Stimulated activated CD4-positive, alpha-beta T cell treated with anti-CD3 and anti-CD28 coated beads, Interleukin-4, amount 100 ng/mL, for 1 hour (primary cell): ENCODE measurements at regions not wholly inside any gene's neighbourhood (a gene's known extent, or its start where the extent isn't known, plus 50 kb on each side); places are given as distances from the start of the nearest gene placed in this dataset.
A peak's percentile ranks its signal among the peaks of the same experiment; 100 is the strongest.
"Not testable (repeated sequence)": the region's sequence is repeated elsewhere in the genome, so short reads cannot be mapped to it uniquely, and the experiment has no call there.

ENCODE experiments used
- DNase-seq: peaks from one replicate; pipeline ENCODE4 v3.0.0-alpha.2; 2020

- DNase-seq, result no peak
These were observed 51.5 kb upstream of the MAP3K1 start for GRCh38 chr5:56763711-56764466.

GRCh38 chr5:56763182-56763581, 52.2 kb upstream of the MAP3K1 start:
- DNase-seq, result no peak

GRCh38 chr5:56761151-56761885, 54.0 kb upstream of the MAP3K1 start:
- no peak for DNase-seq

- no peak for DNase-seq
These were observed 54.6 kb upstream of the MAP3K1 start for GRCh38 chr5:56760723-56761122.

- no peak for DNase-seq
These were observed 55.7 kb upstream of the MAP3K1 start for GRCh38 chr5:56759521-56760216.

- DNase-seq, result no peak
These were observed 58.3 kb upstream of the MAP3K1 start for GRCh38 chr5:56757077-56757476.

GRCh38 chr5:56755036-56755555, 60.3 kb upstream of the MAP3K1 start:
- DNase-seq, result no peak

GRCh38 chr5:56753588-56753987, 61.8 kb upstream of the MAP3K1 start:
- DNase-seq, result not testable (repeated sequence)

- DNase-seq, result no peak
These were observed 63.6 kb upstream of the MAP3K1 start for GRCh38 chr5:56751572-56752313.

GRCh38 chr5:56749842-56750241, 65.5 kb upstream of the MAP3K1 start:
- DNase-seq, result no peak

GRCh38 chr5:56746553-56747339, 68.6 kb upstream of the MAP3K1 start:
- no peak for DNase-seq

- no peak for DNase-seq
These were observed 69.5 kb upstream of the MAP3K1 start for GRCh38 chr5:56745864-56746263.

GRCh38 chr5:56740868-56741267, 74.5 kb upstream of the MAP3K1 start:
- no peak for DNase-seq

GRCh38 chr5:56739990-56740389, 75.4 kb upstream of the MAP3K1 start:
- DNase-seq, result no peak

- DNase-seq, result no peak
These were observed 77.3 kb upstream of the MAP3K1 start for GRCh38 chr5:56737951-56738606.

- DNase-seq, result peak; percentile 7
These were observed 78.2 kb upstream of the MAP3K1 start for GRCh38 chr5:56737002-56737621.

GRCh38 chr5:56735849-56736641, 79.3 kb upstream of the MAP3K1 start:
- no peak for DNase-seq

- DNase-seq, result no peak
These were observed 81.2 kb upstream of the MAP3K1 start for GRCh38 chr5:56734091-56734694.

- DNase-seq, result no peak
These were observed 81.8 kb upstream of the MAP3K1 start for GRCh38 chr5:56733580-56733979.

- DNase-seq, result no peak
These were observed 83.2 kb upstream of the MAP3K1 start for GRCh38 chr5:56732121-56732520.
